MV-4-11 (cell line): ENCODE measurements at regions not wholly inside any gene's neighbourhood (a gene's known extent, or its start where the extent isn't known, plus 50 kb on each side); places are given as distances from the start of the nearest gene placed in this dataset.

Experiments used
- DNase-seq: peaks from one replicate; lab custom pipeline; 2025; lab: John Stamatoyannopoulos, UW

- no peak for DNase-seq
Observed at GRCh38 chr16:48892893-48893292, 282.9 kb upstream of the N4BP1 start.

- DNase-seq: no peak
Observed at GRCh38 chr16:48887646-48888210, 277.7 kb upstream of the N4BP1 start.

- DNase-seq: no peak
Observed at GRCh38 chr16:48885471-48885870, 275.5 kb upstream of the N4BP1 start.

- no peak for DNase-seq
Observed at GRCh38 chr16:48881272-48881671, 271.3 kb upstream of the N4BP1 start.

- no peak for DNase-seq
Observed at GRCh38 chr16:48879223-48880122, 269.5 kb upstream of the N4BP1 start.

- DNase-seq: no peak
Observed at GRCh38 chr16:48877946-48878345, 268.0 kb upstream of the N4BP1 start.

GRCh38 chr16:48870141-48870540, 260.2 kb upstream of the N4BP1 start:
- no peak for DNase-seq

- no peak for DNase-seq
Observed at GRCh38 chr16:48865520-48865919, 255.5 kb upstream of the N4BP1 start.

- no peak for DNase-seq
Observed at GRCh38 chr16:48864055-48864454, 254.1 kb upstream of the N4BP1 start.

- no peak for DNase-seq
Observed at GRCh38 chr16:48862087-48862532, 252.1 kb upstream of the N4BP1 start.

GRCh38 chr16:48860341-48860740, 250.4 kb upstream of the N4BP1 start:
- DNase-seq: no peak

- no peak for DNase-seq
Observed at GRCh38 chr16:48852951-48853350, 243.0 kb upstream of the N4BP1 start.

- DNase-seq: no peak
Observed at GRCh38 chr16:48852458-48852857, 242.5 kb upstream of the N4BP1 start.

GRCh38 chr16:48850097-48850770, 240.3 kb upstream of the N4BP1 start:
- no peak for DNase-seq

GRCh38 chr16:48846277-48846676, 236.3 kb upstream of the N4BP1 start:
- no peak for DNase-seq

GRCh38 chr16:48845261-48845660, 235.3 kb upstream of the N4BP1 start:
- DNase-seq: no peak

- no peak for DNase-seq
Observed at GRCh38 chr16:48838349-48838748, 228.4 kb upstream of the N4BP1 start.

- no peak for DNase-seq
Observed at GRCh38 chr16:48836636-48837035, 226.7 kb upstream of the N4BP1 start.

GRCh38 chr16:48836067-48836466, 226.1 kb upstream of the N4BP1 start:
- DNase-seq: no peak

GRCh38 chr16:48834576-48834975, 224.6 kb upstream of the N4BP1 start:
- DNase-seq: no peak

GRCh38 chr16:48833461-48833860, 223.5 kb upstream of the N4BP1 start:
- no peak for DNase-seq

- no peak for DNase-seq
Observed at GRCh38 chr16:48831076-48831722, 221.2 kb upstream of the N4BP1 start.
